ENCODE measurements at regions not wholly inside any gene's neighbourhood (a gene's known extent, or its start where the extent isn't known, plus 50 kb on each side); places are given as distances from the start of the nearest gene placed in this dataset.

DNA sequence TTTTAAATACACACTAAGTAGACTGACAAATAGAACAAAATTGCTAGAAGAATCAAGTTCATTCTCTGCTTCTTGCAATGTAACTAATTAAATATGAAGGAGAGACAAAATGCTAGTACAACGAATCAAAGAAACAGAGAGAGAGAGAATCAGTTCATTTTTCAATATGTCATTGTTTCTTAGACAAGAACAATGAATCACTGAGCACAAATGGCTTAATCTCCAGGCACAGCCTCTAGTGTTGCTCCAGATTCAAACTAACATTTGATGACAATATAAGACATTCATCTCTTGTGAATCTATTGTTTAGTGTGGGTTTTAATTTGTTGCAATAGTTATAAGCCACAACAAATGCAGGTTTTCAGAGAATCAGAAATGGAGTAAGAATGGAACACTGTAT, 357.4 kb upstream of the TMEM229A start:
- H3K79me2 ChIP-seq (replicated peaks; ENCODE audit: insufficient read depth) = no peaks in the 10 kb centered on the region
- no peak for DNase-seq (ENCODE audit: low spot score)
- H3K4me3 ChIP-seq = no peak overlapping the region
- no peaks in the 10 kb centered on the region for H3K9me2 ChIP-seq (ENCODE audit: insufficient read depth)
- Mint-ChIP-seq H3K36me3 (ENCODE audit: low read depth) (no peaks in the 10 kb centered on the region), H3K27ac (no peak overlapping the region), H3K4me1 (no peaks in the 10 kb centered on the region), H3K9me3 (no peaks in the 10 kb centered on the region), H3K4me3 (no peak overlapping the region), H3K27me3 (ENCODE audit: insufficient read depth, low read depth, poor library complexity) (no peaks in the 10 kb centered on the region)
- H2AFZ ChIP-seq = no peak overlapping the region
- TF ChIP-seq EZH2phosphoT487 (IDR thresholded peaks at IDR 0.05; ENCODE audit: unreplicated experiment) = no peak
- no peak for TF ChIP-seq ZNF331 (CRISPR knock-in tag; IDR thresholded peaks at IDR 0.05; ENCODE audit: low read depth)
- no peak for TF ChIP-seq EZH2 (IDR thresholded peaks at IDR 0.05; ENCODE audit: low read depth, unreplicated experiment)
- no peak for TF ChIP-seq NANOG (IDR thresholded peaks at IDR 0.05; ENCODE audit: borderline replicate concordance)
- TF ChIP-seq, protein P1, sequence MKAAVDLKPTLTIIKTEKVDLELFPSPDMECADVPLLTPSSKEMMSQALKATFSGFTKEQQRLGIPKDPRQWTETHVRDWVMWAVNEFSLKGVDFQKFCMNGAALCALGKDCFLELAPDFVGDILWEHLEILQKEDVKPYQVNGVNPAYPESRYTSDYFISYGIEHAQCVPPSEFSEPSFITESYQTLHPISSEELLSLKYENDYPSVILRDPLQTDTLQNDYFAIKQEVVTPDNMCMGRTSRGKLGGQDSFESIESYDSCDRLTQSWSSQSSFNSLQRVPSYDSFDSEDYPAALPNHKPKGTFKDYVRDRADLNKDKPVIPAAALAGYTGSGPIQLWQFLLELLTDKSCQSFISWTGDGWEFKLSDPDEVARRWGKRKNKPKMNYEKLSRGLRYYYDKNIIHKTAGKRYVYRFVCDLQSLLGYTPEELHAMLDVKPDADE (IDR thresholded peaks at IDR 0.05) = no peak
- TF ChIP-seq JUNB (IDR thresholded peaks at IDR 0.05; ENCODE audit: unreplicated experiment) = no peak
- TF ChIP-seq, protein P2, sequence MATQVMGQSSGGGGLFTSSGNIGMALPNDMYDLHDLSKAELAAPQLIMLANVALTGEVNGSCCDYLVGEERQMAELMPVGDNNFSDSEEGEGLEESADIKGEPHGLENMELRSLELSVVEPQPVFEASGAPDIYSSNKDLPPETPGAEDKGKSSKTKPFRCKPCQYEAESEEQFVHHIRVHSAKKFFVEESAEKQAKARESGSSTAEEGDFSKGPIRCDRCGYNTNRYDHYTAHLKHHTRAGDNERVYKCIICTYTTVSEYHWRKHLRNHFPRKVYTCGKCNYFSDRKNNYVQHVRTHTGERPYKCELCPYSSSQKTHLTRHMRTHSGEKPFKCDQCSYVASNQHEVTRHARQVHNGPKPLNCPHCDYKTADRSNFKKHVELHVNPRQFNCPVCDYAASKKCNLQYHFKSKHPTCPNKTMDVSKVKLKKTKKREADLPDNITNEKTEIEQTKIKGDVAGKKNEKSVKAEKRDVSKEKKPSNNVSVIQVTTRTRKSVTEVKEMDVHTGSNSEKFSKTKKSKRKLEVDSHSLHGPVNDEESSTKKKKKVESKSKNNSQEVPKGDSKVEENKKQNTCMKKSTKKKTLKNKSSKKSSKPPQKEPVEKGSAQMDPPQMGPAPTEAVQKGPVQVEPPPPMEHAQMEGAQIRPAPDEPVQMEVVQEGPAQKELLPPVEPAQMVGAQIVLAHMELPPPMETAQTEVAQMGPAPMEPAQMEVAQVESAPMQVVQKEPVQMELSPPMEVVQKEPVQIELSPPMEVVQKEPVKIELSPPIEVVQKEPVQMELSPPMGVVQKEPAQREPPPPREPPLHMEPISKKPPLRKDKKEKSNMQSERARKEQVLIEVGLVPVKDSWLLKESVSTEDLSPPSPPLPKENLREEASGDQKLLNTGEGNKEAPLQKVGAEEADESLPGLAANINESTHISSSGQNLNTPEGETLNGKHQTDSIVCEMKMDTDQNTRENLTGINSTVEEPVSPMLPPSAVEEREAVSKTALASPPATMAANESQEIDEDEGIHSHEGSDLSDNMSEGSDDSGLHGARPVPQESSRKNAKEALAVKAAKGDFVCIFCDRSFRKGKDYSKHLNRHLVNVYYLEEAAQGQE (IDR thresholded peaks at IDR 0.05; ENCODE audit: unreplicated experiment) = no peak
- no peak for TF ChIP-seq ZNF114 (CRISPR knock-in tag; IDR thresholded peaks at IDR 0.05)
- TF ChIP-seq STAT1 (IDR thresholded peaks at IDR 0.05; ENCODE audit: unreplicated experiment) = no peak
- TF ChIP-seq, protein P3, sequence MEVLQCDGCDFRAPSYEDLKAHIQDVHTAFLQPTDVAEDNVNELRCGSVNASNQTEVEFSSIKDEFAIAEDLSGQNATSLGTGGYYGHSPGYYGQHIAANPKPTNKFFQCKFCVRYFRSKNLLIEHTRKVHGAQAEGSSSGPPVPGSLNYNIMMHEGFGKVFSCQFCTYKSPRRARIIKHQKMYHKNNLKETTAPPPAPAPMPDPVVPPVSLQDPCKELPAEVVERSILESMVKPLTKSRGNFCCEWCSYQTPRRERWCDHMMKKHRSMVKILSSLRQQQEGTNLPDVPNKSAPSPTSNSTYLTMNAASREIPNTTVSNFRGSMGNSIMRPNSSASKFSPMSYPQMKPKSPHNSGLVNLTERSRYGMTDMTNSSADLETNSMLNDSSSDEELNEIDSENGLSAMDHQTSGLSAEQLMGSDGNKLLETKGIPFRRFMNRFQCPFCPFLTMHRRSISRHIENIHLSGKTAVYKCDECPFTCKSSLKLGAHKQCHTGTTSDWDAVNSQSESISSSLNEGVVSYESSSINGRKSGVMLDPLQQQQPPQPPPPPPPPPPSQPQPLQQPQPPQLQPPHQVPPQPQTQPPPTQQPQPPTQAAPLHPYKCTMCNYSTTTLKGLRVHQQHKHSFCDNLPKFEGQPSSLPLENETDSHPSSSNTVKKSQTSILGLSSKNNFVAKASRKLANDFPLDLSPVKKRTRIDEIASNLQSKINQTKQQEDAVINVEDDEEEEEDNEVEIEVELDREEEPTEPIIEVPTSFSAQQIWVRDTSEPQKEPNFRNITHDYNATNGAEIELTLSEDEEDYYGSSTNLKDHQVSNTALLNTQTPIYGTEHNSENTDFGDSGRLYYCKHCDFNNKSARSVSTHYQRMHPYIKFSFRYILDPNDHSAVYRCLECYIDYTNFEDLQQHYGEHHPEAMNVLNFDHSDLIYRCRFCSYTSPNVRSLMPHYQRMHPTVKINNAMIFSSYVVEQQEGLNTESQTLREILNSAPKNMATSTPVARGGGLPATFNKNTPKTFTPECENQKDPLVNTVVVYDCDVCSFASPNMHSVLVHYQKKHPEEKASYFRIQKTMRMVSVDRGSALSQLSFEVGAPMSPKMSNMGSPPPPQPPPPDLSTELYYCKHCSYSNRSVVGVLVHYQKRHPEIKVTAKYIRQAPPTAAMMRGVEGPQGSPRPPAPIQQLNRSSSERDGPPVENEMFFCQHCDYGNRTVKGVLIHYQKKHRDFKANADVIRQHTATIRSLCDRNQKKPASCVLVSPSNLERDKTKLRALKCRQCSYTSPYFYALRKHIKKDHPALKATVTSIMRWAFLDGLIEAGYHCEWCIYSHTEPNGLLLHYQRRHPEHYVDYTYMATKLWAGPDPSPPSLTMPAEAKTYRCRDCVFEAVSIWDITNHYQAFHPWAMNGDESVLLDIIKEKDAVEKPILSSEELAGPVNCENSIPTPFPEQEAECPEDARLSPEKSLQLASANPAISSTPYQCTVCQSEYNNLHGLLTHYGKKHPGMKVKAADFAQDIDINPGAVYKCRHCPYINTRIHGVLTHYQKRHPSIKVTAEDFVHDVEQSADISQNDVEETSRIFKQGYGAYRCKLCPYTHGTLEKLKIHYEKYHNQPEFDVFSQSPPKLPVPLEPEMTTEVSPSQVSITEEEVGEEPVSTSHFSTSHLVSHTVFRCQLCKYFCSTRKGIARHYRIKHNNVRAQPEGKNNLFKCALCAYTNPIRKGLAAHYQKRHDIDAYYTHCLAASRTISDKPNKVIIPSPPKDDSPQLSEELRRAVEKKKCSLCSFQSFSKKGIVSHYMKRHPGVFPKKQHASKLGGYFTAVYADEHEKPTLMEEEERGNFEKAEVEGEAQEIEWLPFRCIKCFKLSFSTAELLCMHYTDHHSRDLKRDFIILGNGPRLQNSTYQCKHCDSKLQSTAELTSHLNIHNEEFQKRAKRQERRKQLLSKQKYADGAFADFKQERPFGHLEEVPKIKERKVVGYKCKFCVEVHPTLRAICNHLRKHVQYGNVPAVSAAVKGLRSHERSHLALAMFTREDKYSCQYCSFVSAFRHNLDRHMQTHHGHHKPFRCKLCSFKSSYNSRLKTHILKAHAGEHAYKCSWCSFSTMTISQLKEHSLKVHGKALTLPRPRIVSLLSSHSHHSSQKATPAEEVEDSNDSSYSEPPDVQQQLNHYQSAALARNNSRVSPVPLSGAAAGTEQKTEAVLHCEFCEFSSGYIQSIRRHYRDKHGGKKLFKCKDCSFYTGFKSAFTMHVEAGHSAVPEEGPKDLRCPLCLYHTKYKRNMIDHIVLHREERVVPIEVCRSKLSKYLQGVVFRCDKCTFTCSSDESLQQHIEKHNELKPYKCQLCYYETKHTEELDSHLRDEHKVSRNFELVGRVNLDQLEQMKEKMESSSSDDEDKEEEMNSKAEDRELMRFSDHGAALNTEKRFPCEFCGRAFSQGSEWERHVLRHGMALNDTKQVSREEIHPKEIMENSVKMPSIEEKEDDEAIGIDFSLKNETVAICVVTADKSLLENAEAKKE (CRISPR knock-in tag; IDR thresholded peaks at IDR 0.05) = no peak
- no peak for TF ChIP-seq CREB1 (CRISPR knock-in tag; IDR thresholded peaks at IDR 0.05; ENCODE audit: low read depth)
- no peak for TF ChIP-seq POLR2AphosphoS5 (IDR thresholded peaks at IDR 0.05; ENCODE audit: low read depth)
- TF ChIP-seq, protein P4, sequence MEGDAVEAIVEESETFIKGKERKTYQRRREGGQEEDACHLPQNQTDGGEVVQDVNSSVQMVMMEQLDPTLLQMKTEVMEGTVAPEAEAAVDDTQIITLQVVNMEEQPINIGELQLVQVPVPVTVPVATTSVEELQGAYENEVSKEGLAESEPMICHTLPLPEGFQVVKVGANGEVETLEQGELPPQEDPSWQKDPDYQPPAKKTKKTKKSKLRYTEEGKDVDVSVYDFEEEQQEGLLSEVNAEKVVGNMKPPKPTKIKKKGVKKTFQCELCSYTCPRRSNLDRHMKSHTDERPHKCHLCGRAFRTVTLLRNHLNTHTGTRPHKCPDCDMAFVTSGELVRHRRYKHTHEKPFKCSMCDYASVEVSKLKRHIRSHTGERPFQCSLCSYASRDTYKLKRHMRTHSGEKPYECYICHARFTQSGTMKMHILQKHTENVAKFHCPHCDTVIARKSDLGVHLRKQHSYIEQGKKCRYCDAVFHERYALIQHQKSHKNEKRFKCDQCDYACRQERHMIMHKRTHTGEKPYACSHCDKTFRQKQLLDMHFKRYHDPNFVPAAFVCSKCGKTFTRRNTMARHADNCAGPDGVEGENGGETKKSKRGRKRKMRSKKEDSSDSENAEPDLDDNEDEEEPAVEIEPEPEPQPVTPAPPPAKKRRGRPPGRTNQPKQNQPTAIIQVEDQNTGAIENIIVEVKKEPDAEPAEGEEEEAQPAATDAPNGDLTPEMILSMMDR (conservative IDR thresholded peaks at IDR 0.05; ENCODE audit: low read depth in 2 of 2) = no peak
- H3K27me3 ChIP-seq (ENCODE audit: insufficient read depth) = no peaks in the 10 kb centered on the region
- no peak overlapping the region for H3K27ac ChIP-seq (ENCODE audit: low read depth)
- no peak overlapping the region for H3K4me2 ChIP-seq
- H4K20me1 ChIP-seq (replicated peaks; ENCODE audit: insufficient read depth) = no peaks in the 10 kb centered on the region
- no peaks in the 10 kb centered on the region for H3K4me1 ChIP-seq (ENCODE audit: insufficient read depth)
- ATAC-seq = no peak
- H3F3A ChIP-seq (replicated peaks; ENCODE audit: low read depth) = no peaks in the 10 kb centered on the region
- no peaks in the 10 kb centered on the region for H3K36me3 ChIP-seq (ENCODE audit: insufficient read depth)

Data from GM23338 (cell line).